GM23338 (cell line): ENCODE measurements at regions not wholly inside any gene's neighbourhood (a gene's known extent, or its start where the extent isn't known, plus 50 kb on each side); places are given as distances from the start of the nearest gene placed in this dataset.

Source experiments
- EZH2 ChIP-seq: fragments of 200-600 bp; sonication (generic); IDR thresholded peaks from one replicate; pipeline ENCODE4 v1.8.0; 2017; ENCODE audit warnings: antibody characterized with exemption, mild to moderate bottlenecking, low read depth; ENCODE audit not compliant: unreplicated experiment
- EZH2phosphoT487 ChIP-seq: fragments of 200-600 bp; sonication (generic); IDR thresholded peaks from one replicate; pipeline ENCODE4 v1.8.1; 2018; ENCODE audit warnings: antibody characterized with exemption; ENCODE audit not compliant: unreplicated experiment
- JUNB ChIP-seq: IDR thresholded peaks from one replicate; pipeline ENCODE4 v1.6.1; 2016; ENCODE audit warnings: antibody characterized with exemption; ENCODE audit not compliant: unreplicated experiment
- NANOG ChIP-seq: IDR thresholded peaks from 2 replicates; pipeline ENCODE4 v1.6.1; 2016; ENCODE audit warnings: antibody characterized with exemption, borderline replicate concordance
- POLR2AphosphoS5 ChIP-seq: IDR thresholded peaks from 2 replicates; pipeline ENCODE4 v1.6.1; 2016; ENCODE audit warnings: antibody characterized with exemption, low read depth
- STAT1 ChIP-seq: IDR thresholded peaks from one replicate; pipeline ENCODE4 v1.6.1; 2016; ENCODE audit warnings: antibody characterized with exemption; ENCODE audit not compliant: unreplicated experiment
- ZNF114 ChIP-seq: fragments of 250-450 bp; sonication (Bioruptor Pico); IDR thresholded peaks from 2 replicates; pipeline ENCODE4 v1.5.0; 2020; ENCODE audit warnings: mild to moderate bottlenecking, moderate library complexity
- ZNF331 ChIP-seq: fragments of 250-450 bp; sonication (Bioruptor Pico); IDR thresholded peaks from 2 replicates; pipeline ENCODE4 v1.5.0; 2020; ENCODE audit warnings: low read depth, mild to moderate bottlenecking, moderate library complexity
- TF ChIP-seq, protein P1 (sequence below), 2 experiments: fragments of 200-600 bp in 1 of 2; sonication (generic) in 1 of 2; conservative IDR thresholded peaks; 2 replicates each; pipeline versions ENCODE4 v1.5.1 to v1.6.1; 2016 to 2017; ENCODE audit warnings: antibody characterized with exemption in 2 of 2, low read depth in 2 of 2, mild to moderate bottlenecking in 2 of 2, moderate library complexity in 1 of 2
- TF ChIP-seq, protein P2 (sequence below): IDR thresholded peaks from one replicate; pipeline ENCODE4 v1.6.1; 2018; ENCODE audit warnings: antibody characterized with exemption; ENCODE audit not compliant: unreplicated experiment
- TF ChIP-seq, protein P3 (sequence below): IDR thresholded peaks from 2 replicates; pipeline ENCODE4 v1.6.1; 2016; ENCODE audit warnings: antibody characterized with exemption

GRCh38 chr5:5589857-5590256, 167.4 kb downstream of the ICE1 start:
- TF ChIP-seq, protein P1, sequence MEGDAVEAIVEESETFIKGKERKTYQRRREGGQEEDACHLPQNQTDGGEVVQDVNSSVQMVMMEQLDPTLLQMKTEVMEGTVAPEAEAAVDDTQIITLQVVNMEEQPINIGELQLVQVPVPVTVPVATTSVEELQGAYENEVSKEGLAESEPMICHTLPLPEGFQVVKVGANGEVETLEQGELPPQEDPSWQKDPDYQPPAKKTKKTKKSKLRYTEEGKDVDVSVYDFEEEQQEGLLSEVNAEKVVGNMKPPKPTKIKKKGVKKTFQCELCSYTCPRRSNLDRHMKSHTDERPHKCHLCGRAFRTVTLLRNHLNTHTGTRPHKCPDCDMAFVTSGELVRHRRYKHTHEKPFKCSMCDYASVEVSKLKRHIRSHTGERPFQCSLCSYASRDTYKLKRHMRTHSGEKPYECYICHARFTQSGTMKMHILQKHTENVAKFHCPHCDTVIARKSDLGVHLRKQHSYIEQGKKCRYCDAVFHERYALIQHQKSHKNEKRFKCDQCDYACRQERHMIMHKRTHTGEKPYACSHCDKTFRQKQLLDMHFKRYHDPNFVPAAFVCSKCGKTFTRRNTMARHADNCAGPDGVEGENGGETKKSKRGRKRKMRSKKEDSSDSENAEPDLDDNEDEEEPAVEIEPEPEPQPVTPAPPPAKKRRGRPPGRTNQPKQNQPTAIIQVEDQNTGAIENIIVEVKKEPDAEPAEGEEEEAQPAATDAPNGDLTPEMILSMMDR (conservative IDR thresholded peaks at IDR 0.05; ENCODE audit: low read depth in 2 of 2) = no peak
- TF ChIP-seq POLR2AphosphoS5 = no peak
- TF ChIP-seq, protein P2, sequence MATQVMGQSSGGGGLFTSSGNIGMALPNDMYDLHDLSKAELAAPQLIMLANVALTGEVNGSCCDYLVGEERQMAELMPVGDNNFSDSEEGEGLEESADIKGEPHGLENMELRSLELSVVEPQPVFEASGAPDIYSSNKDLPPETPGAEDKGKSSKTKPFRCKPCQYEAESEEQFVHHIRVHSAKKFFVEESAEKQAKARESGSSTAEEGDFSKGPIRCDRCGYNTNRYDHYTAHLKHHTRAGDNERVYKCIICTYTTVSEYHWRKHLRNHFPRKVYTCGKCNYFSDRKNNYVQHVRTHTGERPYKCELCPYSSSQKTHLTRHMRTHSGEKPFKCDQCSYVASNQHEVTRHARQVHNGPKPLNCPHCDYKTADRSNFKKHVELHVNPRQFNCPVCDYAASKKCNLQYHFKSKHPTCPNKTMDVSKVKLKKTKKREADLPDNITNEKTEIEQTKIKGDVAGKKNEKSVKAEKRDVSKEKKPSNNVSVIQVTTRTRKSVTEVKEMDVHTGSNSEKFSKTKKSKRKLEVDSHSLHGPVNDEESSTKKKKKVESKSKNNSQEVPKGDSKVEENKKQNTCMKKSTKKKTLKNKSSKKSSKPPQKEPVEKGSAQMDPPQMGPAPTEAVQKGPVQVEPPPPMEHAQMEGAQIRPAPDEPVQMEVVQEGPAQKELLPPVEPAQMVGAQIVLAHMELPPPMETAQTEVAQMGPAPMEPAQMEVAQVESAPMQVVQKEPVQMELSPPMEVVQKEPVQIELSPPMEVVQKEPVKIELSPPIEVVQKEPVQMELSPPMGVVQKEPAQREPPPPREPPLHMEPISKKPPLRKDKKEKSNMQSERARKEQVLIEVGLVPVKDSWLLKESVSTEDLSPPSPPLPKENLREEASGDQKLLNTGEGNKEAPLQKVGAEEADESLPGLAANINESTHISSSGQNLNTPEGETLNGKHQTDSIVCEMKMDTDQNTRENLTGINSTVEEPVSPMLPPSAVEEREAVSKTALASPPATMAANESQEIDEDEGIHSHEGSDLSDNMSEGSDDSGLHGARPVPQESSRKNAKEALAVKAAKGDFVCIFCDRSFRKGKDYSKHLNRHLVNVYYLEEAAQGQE = no peak
- no peak for TF ChIP-seq NANOG
- TF ChIP-seq STAT1 = no peak
- no peak for TF ChIP-seq EZH2
- TF ChIP-seq, protein P3, sequence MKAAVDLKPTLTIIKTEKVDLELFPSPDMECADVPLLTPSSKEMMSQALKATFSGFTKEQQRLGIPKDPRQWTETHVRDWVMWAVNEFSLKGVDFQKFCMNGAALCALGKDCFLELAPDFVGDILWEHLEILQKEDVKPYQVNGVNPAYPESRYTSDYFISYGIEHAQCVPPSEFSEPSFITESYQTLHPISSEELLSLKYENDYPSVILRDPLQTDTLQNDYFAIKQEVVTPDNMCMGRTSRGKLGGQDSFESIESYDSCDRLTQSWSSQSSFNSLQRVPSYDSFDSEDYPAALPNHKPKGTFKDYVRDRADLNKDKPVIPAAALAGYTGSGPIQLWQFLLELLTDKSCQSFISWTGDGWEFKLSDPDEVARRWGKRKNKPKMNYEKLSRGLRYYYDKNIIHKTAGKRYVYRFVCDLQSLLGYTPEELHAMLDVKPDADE = no peak
- TF ChIP-seq ZNF331 = no peak
- no peak for TF ChIP-seq EZH2phosphoT487
- no peak for TF ChIP-seq JUNB
- no peak for TF ChIP-seq ZNF114 (CRISPR knock-in tag)
